HL-60 (cell line): ENCODE measurements at regions not wholly inside any gene's neighbourhood (a gene's known extent, or its start where the extent isn't known, plus 50 kb on each side); places are given as distances from the start of the nearest gene placed in this dataset.
"Not testable (repeated sequence)": the region's sequence is repeated elsewhere in the genome, so short reads cannot be mapped to it uniquely, and the experiment has no call there.

Experiments used
- DNase-seq, 2 experiments: peaks; one replicate each; pipeline ENCODE4 v3.0.0-alpha.2; 2010 to 2020; ENCODE audit warnings: low read depth in 1 of 2, low spot score in 1 of 2
- H3K27ac ChIP-seq: fragments of 250-450 bp; sonication (Bioruptor Pico); replicated peaks from 2 replicates; pipeline ENCODE4 v1.5.1; 2020; ENCODE audit warnings: mild to moderate bottlenecking, moderate library complexity
- H3K27me3 ChIP-seq: fragments of 250-450 bp; sonication (Bioruptor Pico); 2 replicates; pipeline ENCODE4 v1.5.1; 2021; ENCODE audit warnings: mild to moderate bottlenecking, moderate library complexity; ENCODE audit not compliant: insufficient read depth, poor library complexity, severe bottlenecking
- H3K4me3 ChIP-seq: replicated peaks from 2 replicates; pipeline ENCODE4 v1.5.1; 2011; ENCODE audit warnings: mild to moderate bottlenecking, control low read depth, low read length; ENCODE audit not compliant: insufficient read depth
- CTCF ChIP-seq: IDR thresholded peaks from one replicate; pipeline ENCODE4 v1.5.1; 2011; ENCODE audit warnings: low read length, control low read depth, inconsistent platforms; ENCODE audit not compliant: insufficient read depth
- GABPA ChIP-seq: IDR thresholded peaks from 2 replicates; pipeline ENCODE4 v1.6.1; 2012; ENCODE audit warnings: low read depth
- POLR2AphosphoS5 ChIP-seq: IDR thresholded peaks from 2 replicates; pipeline ENCODE4 v1.6.1; 2012; ENCODE audit warnings: low read depth
- SPI1 ChIP-seq: IDR thresholded peaks from 2 replicates; pipeline ENCODE4 v1.6.1; 2012; ENCODE audit warnings: low read depth, mild to moderate bottlenecking, borderline replicate concordance
- TF ChIP-seq, protein P1 (sequence below): IDR thresholded peaks from 2 replicates; pipeline ENCODE4 v1.6.1; 2012; ENCODE audit warnings: low read depth; ENCODE audit not compliant: insufficient replicate concordance

- no peak overlapping the region for H3K27ac ChIP-seq
- H3K27me3 ChIP-seq, result no peaks in the 10 kb centered on the region
- H3K4me3 ChIP-seq, result no peak overlapping the region
- DNase-seq, result no peak
- TF ChIP-seq POLR2AphosphoS5, result no peak
- TF ChIP-seq, protein P1, sequence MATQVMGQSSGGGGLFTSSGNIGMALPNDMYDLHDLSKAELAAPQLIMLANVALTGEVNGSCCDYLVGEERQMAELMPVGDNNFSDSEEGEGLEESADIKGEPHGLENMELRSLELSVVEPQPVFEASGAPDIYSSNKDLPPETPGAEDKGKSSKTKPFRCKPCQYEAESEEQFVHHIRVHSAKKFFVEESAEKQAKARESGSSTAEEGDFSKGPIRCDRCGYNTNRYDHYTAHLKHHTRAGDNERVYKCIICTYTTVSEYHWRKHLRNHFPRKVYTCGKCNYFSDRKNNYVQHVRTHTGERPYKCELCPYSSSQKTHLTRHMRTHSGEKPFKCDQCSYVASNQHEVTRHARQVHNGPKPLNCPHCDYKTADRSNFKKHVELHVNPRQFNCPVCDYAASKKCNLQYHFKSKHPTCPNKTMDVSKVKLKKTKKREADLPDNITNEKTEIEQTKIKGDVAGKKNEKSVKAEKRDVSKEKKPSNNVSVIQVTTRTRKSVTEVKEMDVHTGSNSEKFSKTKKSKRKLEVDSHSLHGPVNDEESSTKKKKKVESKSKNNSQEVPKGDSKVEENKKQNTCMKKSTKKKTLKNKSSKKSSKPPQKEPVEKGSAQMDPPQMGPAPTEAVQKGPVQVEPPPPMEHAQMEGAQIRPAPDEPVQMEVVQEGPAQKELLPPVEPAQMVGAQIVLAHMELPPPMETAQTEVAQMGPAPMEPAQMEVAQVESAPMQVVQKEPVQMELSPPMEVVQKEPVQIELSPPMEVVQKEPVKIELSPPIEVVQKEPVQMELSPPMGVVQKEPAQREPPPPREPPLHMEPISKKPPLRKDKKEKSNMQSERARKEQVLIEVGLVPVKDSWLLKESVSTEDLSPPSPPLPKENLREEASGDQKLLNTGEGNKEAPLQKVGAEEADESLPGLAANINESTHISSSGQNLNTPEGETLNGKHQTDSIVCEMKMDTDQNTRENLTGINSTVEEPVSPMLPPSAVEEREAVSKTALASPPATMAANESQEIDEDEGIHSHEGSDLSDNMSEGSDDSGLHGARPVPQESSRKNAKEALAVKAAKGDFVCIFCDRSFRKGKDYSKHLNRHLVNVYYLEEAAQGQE, result no peak
Measured at GRCh38 chr4:114040319-114041116, 61.1 kb upstream of the ARSJ start.

DNA sequence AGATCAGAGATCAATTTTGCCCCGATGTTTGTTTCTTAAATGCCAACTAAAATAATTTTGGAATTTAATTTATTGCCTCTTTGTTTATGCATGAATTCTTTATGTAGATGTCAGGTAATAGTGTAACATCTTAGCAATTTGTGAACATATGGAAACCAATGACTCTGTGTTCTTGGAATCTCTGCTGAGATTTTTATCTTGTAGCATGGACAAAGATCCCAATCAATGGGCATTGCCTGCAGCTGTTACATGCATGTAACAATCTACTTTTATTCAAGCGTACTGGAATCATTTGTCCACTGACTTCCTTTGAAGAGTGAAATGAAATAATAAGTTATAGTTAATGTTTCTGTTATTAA is 61.6 kb upstream of the ARSJ start:
- TF ChIP-seq GABPA (no peak), POLR2AphosphoS5 (no peak), SPI1 (no peak), CTCF (no peak)
- TF ChIP-seq, protein P1, result no peak
- Histone ChIP-seq H3K27me3 (no peaks in the 10 kb centered on the region), H3K27ac (no peak overlapping the region), H3K4me3 (no peak overlapping the region)
- DNase-seq, result no peak

- Histone ChIP-seq H3K4me3 (no peak overlapping the region), H3K27ac (no peak overlapping the region), H3K27me3 (no peaks in the 10 kb centered on the region)
- TF ChIP-seq SPI1 (no peak), GABPA (no peak), POLR2AphosphoS5 (no peak), CTCF (no peak)
- TF ChIP-seq, protein P1, result no peak
- DNase-seq, result no peak
Measured at GRCh38 chr4:114043116-114043515, 63.7 kb upstream of the ARSJ start.

DNA sequence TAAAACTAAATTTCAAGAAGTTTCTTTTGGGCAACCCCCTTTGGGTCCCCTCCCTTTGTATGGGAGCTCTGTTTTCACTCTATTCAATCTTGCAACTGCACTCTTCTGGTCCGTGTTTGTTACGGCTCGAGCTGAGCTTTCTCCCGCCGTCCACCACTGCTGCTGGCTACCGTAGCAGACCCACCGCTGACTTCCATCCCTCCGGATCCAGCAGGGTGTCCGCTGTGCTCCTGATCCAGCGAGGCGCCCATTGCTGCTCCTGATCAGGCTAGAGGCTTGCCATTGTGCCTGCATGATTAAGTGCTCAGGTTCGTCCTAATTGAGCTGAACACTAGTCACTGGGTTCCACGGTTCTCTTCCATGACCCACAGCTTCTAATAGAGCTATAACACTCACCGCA is 64.9 kb upstream of the ARSJ start:
- DNase-seq, H3K27ac ChIP-seq, H3K27me3 ChIP-seq, H3K4me3 ChIP-seq: not testable (repeated sequence)
